ENCODE measurements at regions not wholly inside any gene's neighbourhood (a gene's known extent, or its start where the extent isn't known, plus 50 kb on each side); places are given as distances from the start of the nearest gene placed in this dataset.

DNA sequence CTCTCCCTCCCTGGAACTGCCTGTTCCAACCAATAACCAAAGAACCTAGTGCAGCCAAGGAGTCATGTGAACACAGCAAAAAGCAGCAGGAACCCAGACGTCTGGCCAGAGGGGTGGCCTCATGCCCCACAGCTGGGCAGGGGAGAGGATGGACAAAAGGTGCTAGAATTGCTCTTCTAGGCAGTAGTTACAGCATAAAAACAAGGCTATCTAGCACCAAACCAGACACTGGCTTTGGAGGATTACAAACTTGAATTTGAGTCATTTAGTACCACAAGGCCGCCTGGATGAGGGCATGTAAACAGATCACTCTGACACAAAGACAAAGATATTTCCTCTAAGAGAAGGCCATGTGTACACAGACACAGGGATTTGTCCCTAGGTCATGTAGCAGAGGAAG, 423.3 kb upstream of the MAF start:
- DNase-seq (ENCODE audit: low read depth in 1 of 2, low spot score in 1 of 2), result no peak
- TF ChIP-seq, protein P1, sequence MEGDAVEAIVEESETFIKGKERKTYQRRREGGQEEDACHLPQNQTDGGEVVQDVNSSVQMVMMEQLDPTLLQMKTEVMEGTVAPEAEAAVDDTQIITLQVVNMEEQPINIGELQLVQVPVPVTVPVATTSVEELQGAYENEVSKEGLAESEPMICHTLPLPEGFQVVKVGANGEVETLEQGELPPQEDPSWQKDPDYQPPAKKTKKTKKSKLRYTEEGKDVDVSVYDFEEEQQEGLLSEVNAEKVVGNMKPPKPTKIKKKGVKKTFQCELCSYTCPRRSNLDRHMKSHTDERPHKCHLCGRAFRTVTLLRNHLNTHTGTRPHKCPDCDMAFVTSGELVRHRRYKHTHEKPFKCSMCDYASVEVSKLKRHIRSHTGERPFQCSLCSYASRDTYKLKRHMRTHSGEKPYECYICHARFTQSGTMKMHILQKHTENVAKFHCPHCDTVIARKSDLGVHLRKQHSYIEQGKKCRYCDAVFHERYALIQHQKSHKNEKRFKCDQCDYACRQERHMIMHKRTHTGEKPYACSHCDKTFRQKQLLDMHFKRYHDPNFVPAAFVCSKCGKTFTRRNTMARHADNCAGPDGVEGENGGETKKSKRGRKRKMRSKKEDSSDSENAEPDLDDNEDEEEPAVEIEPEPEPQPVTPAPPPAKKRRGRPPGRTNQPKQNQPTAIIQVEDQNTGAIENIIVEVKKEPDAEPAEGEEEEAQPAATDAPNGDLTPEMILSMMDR (IDR thresholded peaks at IDR 0.05; ENCODE audit: low read depth, low read length), result no peak

DNA sequence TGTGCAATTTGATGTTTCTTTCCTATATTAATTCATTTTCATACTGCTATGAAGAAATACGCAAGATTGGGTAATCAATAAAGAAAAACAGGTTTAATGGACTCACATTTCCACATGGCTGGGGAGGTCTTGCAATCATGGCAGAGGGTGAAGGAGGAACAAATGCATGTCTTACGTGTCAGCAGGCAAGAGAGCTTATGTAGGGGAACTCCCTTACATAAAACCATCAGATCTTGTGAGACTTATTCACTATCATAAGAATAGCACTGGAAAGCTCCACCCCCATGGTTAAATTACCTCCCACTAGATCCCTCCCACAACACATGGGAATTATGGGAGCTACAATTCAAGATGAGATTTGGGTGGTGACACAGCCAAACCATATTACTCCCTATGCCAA, 418.9 kb upstream of the MAF start:
- Histone ChIP-seq H3K9me3 (ENCODE audit: low read depth) (no peaks in the 10 kb centered on the region), H3K27me3 (peaks cover 100% of the 10 kb centered on the region), H3K36me3 (no peaks in the 10 kb centered on the region), H3K4me3 (no peak overlapping the region), H3K4me1 (ENCODE audit: low read depth) (no peaks in the 10 kb centered on the region), H3K27ac (no peak overlapping the region)
- TF ChIP-seq, protein P1 (IDR thresholded peaks at IDR 0.05; ENCODE audit: low read depth, low read length), result no peak
- no peak for DNase-seq (ENCODE audit: low read depth in 1 of 2, low spot score in 1 of 2)

More for the DNA sequence above, 423.3 kb upstream of the MAF start:
- H3K4me3 ChIP-seq, result no peak overlapping the region
- H3K27ac ChIP-seq, result no peak overlapping the region
- no peaks in the 10 kb centered on the region for H3K4me1 ChIP-seq (ENCODE audit: low read depth)
- no peaks in the 10 kb centered on the region for H3K36me3 ChIP-seq
- peaks cover 97% of the 10 kb centered on the region for H3K27me3 ChIP-seq
- no peaks in the 10 kb centered on the region for H3K9me3 ChIP-seq (ENCODE audit: low read depth)

DNA sequence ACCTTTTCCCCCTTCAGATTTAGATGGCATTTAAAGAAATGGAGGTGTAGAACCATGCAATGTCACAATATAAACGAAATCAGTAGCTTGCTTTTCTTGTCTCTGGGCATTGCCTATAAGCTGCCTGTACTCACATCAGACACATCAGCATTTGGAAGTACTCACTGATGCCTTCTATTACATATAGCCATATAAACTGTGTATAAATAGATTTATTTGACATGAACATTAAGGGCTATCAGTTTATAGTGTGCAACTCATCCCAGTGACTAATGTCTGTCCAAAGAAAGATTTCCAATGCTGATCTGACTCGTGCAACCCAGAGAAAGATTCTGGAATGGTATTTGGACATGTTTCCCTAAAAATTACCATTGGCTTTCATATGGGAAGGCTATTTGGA, 417.9 kb upstream of the MAF start:
- TF ChIP-seq, protein P1 (IDR thresholded peaks at IDR 0.05; ENCODE audit: low read depth, low read length), result no peak
- Histone ChIP-seq H3K36me3 (no peaks in the 10 kb centered on the region), H3K27ac (no peak overlapping the region), H3K4me3 (no peak overlapping the region), H3K27me3 (peaks cover 100% of the 10 kb centered on the region), H3K4me1 (ENCODE audit: low read depth) (no peaks in the 10 kb centered on the region), H3K9me3 (ENCODE audit: low read depth) (no peaks in the 10 kb centered on the region)
- DNase-seq (ENCODE audit: low read depth in 1 of 2, low spot score in 1 of 2), result no peak

DNA sequence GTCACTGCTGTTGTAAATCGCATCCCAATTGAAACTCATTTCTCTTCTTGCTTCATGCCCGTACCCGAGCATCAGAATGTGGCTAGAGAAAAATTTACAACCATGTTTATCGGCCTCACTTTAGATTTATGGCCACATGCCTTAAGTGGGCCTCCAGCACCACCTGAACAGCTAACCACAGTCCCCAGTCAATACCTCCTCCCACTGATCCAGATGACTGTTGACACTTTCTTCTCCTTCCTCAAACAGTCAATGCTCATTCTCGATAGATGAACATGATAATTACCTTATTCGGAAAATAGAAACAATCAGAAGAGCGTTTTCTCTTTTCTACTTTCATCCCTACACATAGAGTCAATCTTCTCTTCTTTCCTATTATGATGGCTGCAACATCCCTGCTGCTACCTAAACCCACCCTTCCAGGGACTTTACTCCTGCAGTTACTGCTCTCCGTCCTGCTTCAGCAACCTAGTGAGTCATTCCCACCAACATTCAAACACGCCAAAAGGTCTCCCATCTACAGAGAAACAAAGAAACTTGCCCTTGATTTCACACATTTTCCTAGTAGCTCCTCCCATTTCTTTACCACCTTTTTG, 416.3 kb upstream of the MAF start:
- Histone ChIP-seq H3K27ac (no peak overlapping the region), H3K36me3 (no peaks in the 10 kb centered on the region), H3K4me3 (no peak overlapping the region), H3K9me3 (ENCODE audit: low read depth) (no peaks in the 10 kb centered on the region), H3K4me1 (ENCODE audit: low read depth) (no peaks in the 10 kb centered on the region), H3K27me3 (peaks cover 100% of the 10 kb centered on the region)
- no peak for DNase-seq (ENCODE audit: low read depth in 1 of 2, low spot score in 1 of 2)
- TF ChIP-seq, protein P1 (IDR thresholded peaks at IDR 0.05; ENCODE audit: low read depth, low read length), result no peak

DNA sequence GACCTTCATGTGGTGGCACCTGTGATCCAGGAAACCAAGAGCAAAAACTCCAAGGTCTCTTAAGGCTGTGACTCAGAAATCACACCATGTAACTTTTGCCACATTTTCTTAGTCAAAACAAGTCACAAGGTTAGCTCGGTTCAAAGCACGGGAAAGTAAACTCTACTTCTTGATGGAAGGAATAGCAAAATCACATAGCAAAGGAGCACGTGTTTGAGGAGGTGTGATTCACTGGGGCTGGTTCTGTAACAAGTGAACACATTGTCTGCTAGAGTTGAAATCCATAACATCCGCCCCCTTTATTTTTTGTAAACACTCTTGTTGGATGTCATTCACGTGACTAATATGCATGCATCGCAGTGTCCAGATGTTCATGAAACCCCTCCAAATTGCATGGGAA, 415.0 kb upstream of the MAF start:
- Histone ChIP-seq H3K4me3 (no peak overlapping the region), H3K4me1 (ENCODE audit: low read depth) (no peaks in the 10 kb centered on the region), H3K27me3 (peaks cover 100% of the 10 kb centered on the region), H3K36me3 (no peaks in the 10 kb centered on the region), H3K27ac (no peak overlapping the region), H3K9me3 (ENCODE audit: low read depth) (no peaks in the 10 kb centered on the region)
- TF ChIP-seq, protein P1 (IDR thresholded peaks at IDR 0.05; ENCODE audit: low read depth, low read length), result no peak
- no peak for DNase-seq (ENCODE audit: low read depth in 1 of 2, low spot score in 1 of 2)
